Sigmoid colon (tissue), 6 donors: ENCODE measurements at regions not wholly inside any gene's neighbourhood (a gene's known extent, or its start where the extent isn't known, plus 50 kb on each side); places are given as distances from the start of the nearest gene placed in this dataset.
A peak's percentile ranks its signal among the peaks of the same experiment; 100 is the strongest.
"Not testable (repeated sequence)": the region's sequence is repeated elsewhere in the genome, so short reads cannot be mapped to it uniquely, and the experiment has no call there.

Experiments
- DNase-seq: peaks from one replicate; pipeline ENCODE4 v3.0.0-alpha.2; 2019
- H3K27ac ChIP-seq, 4 donors: fragments of 200-600 bp; sonication (generic); one replicate each; pipeline ENCODE4 v1.5.1; 2016 to 2019; ENCODE audit warnings: mild to moderate bottlenecking in 1 of 4
- H3K27me3 ChIP-seq, 3 donors: fragments of 200-600 bp; sonication (generic); one replicate each; pipeline ENCODE4 v1.5.1; 2019; ENCODE audit warnings: mild to moderate bottlenecking in 1 of 3
- H3K36me3 ChIP-seq, 4 donors: fragments of 200-600 bp; sonication (generic); one replicate each; pipeline ENCODE4 v1.5.1; 2016 to 2019
- H3K4me1 ChIP-seq, 4 donors: fragments of 200-600 bp; sonication (generic); one replicate each; pipeline ENCODE4 v1.5.1; 2017 to 2019
- H3K4me3 ChIP-seq, 4 donors: fragments of 200-600 bp; sonication (generic); one replicate each; pipeline ENCODE4 v1.5.1; 2017 to 2019; ENCODE audit warnings: mild to moderate bottlenecking in 2 of 4, moderate library complexity in 1 of 4
- H3K9me3 ChIP-seq, 4 donors: fragments of 200-600 bp in 3 of 4; sonication (generic) in 3 of 4; one replicate each; pipeline versions ENCODE4 v1.5.1 to v1.6.1; 2013 to 2019
- EP300 ChIP-seq, 4 donors: sonication (generic); formaldehyde crosslinking; IDR thresholded peaks; one replicate each; pipeline ENCODE4 v1.6.1; 2017; ENCODE audit warnings: antibody characterized with exemption in 4 of 4
- POLR2A ChIP-seq, 2 donors: fragments of 450-650 bp; IDR thresholded peaks; one replicate each; pipeline ENCODE4 v1.6.1; 2016; ENCODE audit warnings: antibody characterized with exemption in 2 of 2, mild to moderate bottlenecking in 2 of 2, moderate library complexity in 2 of 2
- POLR2AphosphoS5 ChIP-seq, 4 donors: sonication (generic); formaldehyde crosslinking; IDR thresholded peaks; one replicate each; pipeline ENCODE4 v1.6.1; 2017; ENCODE audit warnings: antibody characterized with exemption in 4 of 4
- WGBS, 2 donors: extraction: QIAGEN DNeasy Blood & Tissue Kit; methylation state at CpG; one replicate each; pipeline ENCODE4 v1.1.7; 2013; 5-methylcytosine and 5-hydroxymethylcytosine counted together
- intact Hi-C: fragments of 100-400 bp; cut with DNase I; formaldehyde crosslinking; loops from one replicate; pipeline ENCODE4 v1.15.1; 2023
- TF ChIP-seq, protein P1 (sequence below), 4 experiments: fragments of 450-650 bp in 3 of 4; fragments of 200-600 bp in 1 of 4; IDR thresholded peaks; one replicate each; pipeline ENCODE4 v1.5.1; 2016 to 2019; ENCODE audit warnings: antibody characterized with exemption in 4 of 4, mild to moderate bottlenecking in 3 of 4, moderate library complexity in 2 of 4
- donor health status: healthy with polysubstance abuse.
- donor health status: healthy.

DNA sequence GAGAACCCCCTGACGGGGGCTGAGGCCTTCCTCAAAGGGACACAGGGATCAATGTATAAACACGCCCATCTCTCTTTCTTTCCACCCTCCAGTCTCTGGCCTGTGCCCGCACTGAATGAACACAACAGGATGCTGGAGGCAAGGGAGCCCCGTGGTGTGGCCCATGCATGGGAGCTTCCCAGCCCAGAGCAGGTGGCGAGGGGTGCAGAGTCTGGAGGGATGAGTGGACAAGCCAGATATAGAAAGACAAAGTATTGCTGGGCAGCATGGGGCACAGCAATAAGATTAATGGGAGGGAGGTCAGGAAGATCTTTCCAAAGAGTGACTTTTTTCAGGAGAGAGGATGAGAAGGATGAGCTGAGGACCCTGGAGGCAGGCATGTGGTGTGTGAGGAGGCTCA, 103.7 kb downstream of the C5orf15 start:
- DNase-seq = peak; percentile 24
- 75 to 85% methylated on average over 5 of the region's 5 CpGs for WGBS, 2 donors
- Histone ChIP-seq H3K9me3 (no peaks in the 10 kb centered on the region), H3K27me3 (no peaks in the 10 kb centered on the region), H3K36me3 (no peaks in the 10 kb centered on the region), H3K4me3 (no peak overlapping the region), H3K27ac (no peak overlapping the region), H3K4me1 (peaks cover 0 to 5% (median 0%) of the 10 kb centered on the region in 4 donors)
- intact Hi-C loops = loop anchor here (5.0 kb wide), 1 partner anchor 312 kb away; no protein-coding TSS in a partner anchor
- TF ChIP-seq POLR2A (IDR thresholded peaks at IDR 0.05) (no peak), POLR2AphosphoS5 (IDR thresholded peaks at IDR 0.05) (no peak), EP300 (IDR thresholded peaks at IDR 0.05) (no peak)
- TF ChIP-seq, protein P1, sequence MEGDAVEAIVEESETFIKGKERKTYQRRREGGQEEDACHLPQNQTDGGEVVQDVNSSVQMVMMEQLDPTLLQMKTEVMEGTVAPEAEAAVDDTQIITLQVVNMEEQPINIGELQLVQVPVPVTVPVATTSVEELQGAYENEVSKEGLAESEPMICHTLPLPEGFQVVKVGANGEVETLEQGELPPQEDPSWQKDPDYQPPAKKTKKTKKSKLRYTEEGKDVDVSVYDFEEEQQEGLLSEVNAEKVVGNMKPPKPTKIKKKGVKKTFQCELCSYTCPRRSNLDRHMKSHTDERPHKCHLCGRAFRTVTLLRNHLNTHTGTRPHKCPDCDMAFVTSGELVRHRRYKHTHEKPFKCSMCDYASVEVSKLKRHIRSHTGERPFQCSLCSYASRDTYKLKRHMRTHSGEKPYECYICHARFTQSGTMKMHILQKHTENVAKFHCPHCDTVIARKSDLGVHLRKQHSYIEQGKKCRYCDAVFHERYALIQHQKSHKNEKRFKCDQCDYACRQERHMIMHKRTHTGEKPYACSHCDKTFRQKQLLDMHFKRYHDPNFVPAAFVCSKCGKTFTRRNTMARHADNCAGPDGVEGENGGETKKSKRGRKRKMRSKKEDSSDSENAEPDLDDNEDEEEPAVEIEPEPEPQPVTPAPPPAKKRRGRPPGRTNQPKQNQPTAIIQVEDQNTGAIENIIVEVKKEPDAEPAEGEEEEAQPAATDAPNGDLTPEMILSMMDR (IDR thresholded peaks at IDR 0.05) = no peak

DNA sequence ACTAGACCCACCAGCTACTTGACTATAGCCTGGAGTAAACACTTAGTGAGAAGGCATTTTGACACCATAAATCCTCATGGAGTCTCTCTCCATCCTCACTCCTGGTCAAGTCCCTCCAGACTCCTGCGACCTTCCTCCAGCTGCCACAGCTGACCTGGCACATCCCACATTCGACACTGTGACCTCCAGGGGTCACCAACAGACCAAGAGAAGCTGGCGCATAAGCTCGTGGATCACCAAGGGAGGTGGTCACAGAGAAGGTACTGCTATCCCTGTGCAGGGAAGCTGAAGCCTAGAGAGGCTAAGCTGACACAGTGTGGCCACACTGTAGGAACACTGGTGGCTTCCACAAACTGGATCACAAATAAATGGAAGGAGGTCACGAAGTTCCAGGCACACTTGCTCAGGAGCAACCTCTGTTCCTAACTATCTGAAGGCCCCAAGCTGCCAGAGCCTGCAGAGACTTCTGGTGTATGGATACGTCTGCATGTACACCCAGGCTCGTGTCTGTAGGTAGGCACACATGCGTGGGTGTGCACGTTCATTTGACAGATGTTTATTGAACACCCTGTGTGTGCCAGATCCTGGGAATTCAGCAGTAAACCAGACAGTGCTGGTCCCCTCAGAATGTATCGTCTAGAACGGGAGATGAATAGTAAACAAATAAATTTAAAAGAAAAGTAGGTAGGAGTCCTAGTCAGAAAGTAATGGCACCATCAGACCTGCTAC, 104.4 kb downstream of the C5orf15 start:
- no peaks in the 10 kb centered on the region for H3K27me3 ChIP-seq
- WGBS, 2 donors = 50 to 74% methylated on average over 11 of the region's 11 CpGs
- no peak for TF ChIP-seq EP300 (IDR thresholded peaks at IDR 0.05)
- no peak for TF ChIP-seq POLR2AphosphoS5 (IDR thresholded peaks at IDR 0.05)
- no peak for TF ChIP-seq POLR2A (IDR thresholded peaks at IDR 0.05)
- TF ChIP-seq, protein P1 (IDR thresholded peaks at IDR 0.05) = no peak
- DNase-seq = peak; percentile 17
- H3K4me3 ChIP-seq = no peak overlapping the region
- H3K4me1 ChIP-seq = no peaks in the 10 kb centered on the region
- intact Hi-C loops = no loop called here
- no peaks in the 10 kb centered on the region for H3K36me3 ChIP-seq
- H3K27ac ChIP-seq = no peak overlapping the region
- H3K9me3 ChIP-seq = no peaks in the 10 kb centered on the region

- no peak for DNase-seq
- H3K27me3 ChIP-seq = no peaks in the 10 kb centered on the region
- no peak overlapping the region for H3K4me3 ChIP-seq
- H3K36me3 ChIP-seq = no peaks in the 10 kb centered on the region
- H3K27ac ChIP-seq = no peak overlapping the region
- H3K9me3 ChIP-seq = no peaks in the 10 kb centered on the region
- TF ChIP-seq POLR2A (IDR thresholded peaks at IDR 0.05) (no peak), POLR2AphosphoS5 (IDR thresholded peaks at IDR 0.05) (no peak), EP300 (IDR thresholded peaks at IDR 0.05) (no peak)
- TF ChIP-seq, protein P1 (IDR thresholded peaks at IDR 0.05) = no peak
- 67 to 71% methylated on average over 9 of the region's 9 CpGs for WGBS, 2 donors
- intact Hi-C loops = no loop called here
- H3K4me1 ChIP-seq = no peaks in the 10 kb centered on the region
Observed at GRCh38 chr5:133861161-133861737, 107.2 kb downstream of the C5orf15 start.

DNA sequence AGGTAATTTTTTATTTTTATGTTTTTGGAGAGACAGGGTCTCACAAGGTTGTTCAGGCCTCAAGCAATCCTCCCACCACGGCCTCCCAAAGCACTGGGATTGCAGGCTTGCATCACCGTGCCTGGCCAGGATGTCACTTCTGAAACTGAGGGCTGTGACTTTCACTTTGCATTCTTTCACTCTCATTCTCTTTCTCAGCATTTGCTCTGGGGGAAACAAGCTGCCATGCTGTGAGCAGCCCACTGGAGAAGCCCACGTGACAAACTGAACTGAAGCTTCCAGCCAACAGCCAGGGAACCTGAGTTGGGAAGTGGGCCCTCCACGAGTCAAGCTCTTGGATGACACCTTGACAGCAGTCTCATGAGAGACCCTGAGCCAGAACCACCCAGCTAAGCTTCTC, 109.4 kb downstream of the C5orf15 start:
- intact Hi-C loops = no loop called here
- Histone ChIP-seq H3K27me3 (no peaks in the 10 kb centered on the region), H3K4me3 (no peak overlapping the region), H3K4me1 (no peaks in the 10 kb centered on the region), H3K36me3 (no peaks in the 10 kb centered on the region), H3K27ac (no peak overlapping the region), H3K9me3 (no peaks in the 10 kb centered on the region)
- no peak for TF ChIP-seq EP300 (IDR thresholded peaks at IDR 0.05)
- 56 to 72% methylated on average over 4 of the region's 4 CpGs for WGBS, 2 donors
- DNase-seq = no peak

DNA sequence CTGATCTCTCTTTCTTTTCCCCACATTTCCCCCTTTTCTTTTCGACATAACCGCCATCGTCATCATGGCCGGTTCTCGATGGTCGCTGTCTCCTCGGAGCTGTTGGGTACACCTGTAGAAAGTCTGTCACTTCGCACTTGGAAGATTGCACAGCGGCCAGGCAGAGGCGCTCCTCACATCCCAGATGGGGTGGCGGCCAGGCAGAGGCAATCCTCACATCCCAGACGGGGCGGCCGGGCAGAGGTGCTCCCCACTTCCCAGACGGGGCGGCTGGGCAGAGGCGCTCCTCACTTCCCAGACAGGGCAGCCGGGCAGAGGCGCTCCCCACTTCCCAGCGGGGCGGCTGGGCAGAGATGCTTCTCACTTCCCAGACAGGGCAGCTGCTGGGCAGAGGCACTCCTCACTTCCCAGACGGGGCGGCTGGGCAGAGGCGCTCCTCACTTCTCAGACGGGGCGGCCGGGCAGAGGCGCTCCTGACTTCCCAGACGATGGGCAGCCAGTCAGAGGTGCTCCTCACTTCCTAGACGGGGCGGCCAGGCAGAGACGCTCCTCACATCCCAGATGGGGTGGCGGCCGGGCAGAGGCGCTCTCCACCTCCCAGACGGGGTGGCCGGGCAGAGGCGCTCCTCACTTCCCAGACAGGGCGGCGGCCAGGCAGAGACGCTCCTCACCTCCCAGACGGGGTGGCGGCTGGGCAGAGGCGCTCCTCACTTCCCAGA, 110.7 kb downstream of the C5orf15 start:
- DNase-seq, H3K27ac ChIP-seq, H3K36me3 ChIP-seq, intact Hi-C loops, H3K27me3 ChIP-seq, H3K4me3 ChIP-seq, H3K9me3 ChIP-seq, H3K4me1 ChIP-seq: not testable (repeated sequence)
- WGBS, 2 donors = 93 to 95% methylated on average over 44 of the region's 44 CpGs
